ENCODE measurements at regions not wholly inside any gene's neighbourhood (a gene's known extent, or its start where the extent isn't known, plus 50 kb on each side); places are given as distances from the start of the nearest gene placed in this dataset.

GRCh38 chr3:69435274-69436265, 49.7 kb upstream of the FRMD4B start:
- Histone ChIP-seq H3K9me3 (replicated peaks; ENCODE audit: control insufficient read depth, insufficient read depth, low read length) (no peaks in the 10 kb centered on the region), H3K4me2 (ENCODE audit: insufficient read depth, low read length) (no peak overlapping the region), H3K9ac (replicated peaks; ENCODE audit: extremely low read depth, insufficient read depth, low read length) (no peak overlapping the region), H3K4me1 (ENCODE audit: control insufficient read depth, extremely low read depth, insufficient read depth, low read length) (no peaks in the 10 kb centered on the region), H3K9me1 (replicated peaks; ENCODE audit: control insufficient read depth, extremely low read depth, insufficient read depth, low read length) (no peaks in the 10 kb centered on the region), H3K36me3 (ENCODE audit: control insufficient read depth in 2 of 2, extremely low read depth in 1 of 2, insufficient read depth in 2 of 2, low read length in 2 of 2) (no peaks in the 10 kb centered on the region), H3K4me3 (replicated peaks in 1 of 3; ENCODE audit: insufficient read depth in 1 of 3, low read depth in 1 of 3, low read length in 3 of 3) (no peak overlapping the region), H3K27ac (ENCODE audit: insufficient read depth, low read depth, low read length) (no peak overlapping the region), H4K20me1 (replicated peaks; ENCODE audit: control insufficient read depth, extremely low read depth, insufficient read depth, low read length) (no peaks in the 10 kb centered on the region), H3K79me2 (ENCODE audit: control insufficient read depth, insufficient read depth, low read length) (no peaks in the 10 kb centered on the region), H3K27me3 (ENCODE audit: control insufficient read depth in 2 of 2, insufficient read depth in 2 of 2, low read length in 2 of 2) (no peaks in the 10 kb centered on the region), H2AFZ (ENCODE audit: low read depth, low read length) (no peak overlapping the region)
- no peak for TF ChIP-seq MYC (IDR thresholded peaks at IDR 0.05; ENCODE audit: low read depth, low read length)
- TF ChIP-seq FOS (IDR thresholded peaks at IDR 0.05; ENCODE audit: borderline replicate concordance, insufficient read depth, low read length), result no peak
- TF ChIP-seq GATA2 (IDR thresholded peaks at IDR 0.05; ENCODE audit: insufficient read depth, insufficient read length, low read depth, low read length), result no peak
- no peak for TF ChIP-seq POLR2A (IDR thresholded peaks at IDR 0.05; ENCODE audit: low read depth, low read length)
- TF ChIP-seq CTCF (IDR thresholded peaks at IDR 0.05; ENCODE audit: extremely low read depth in 1 of 2, insufficient read depth in 1 of 2, low read depth in 1 of 2, low read length in 2 of 2), result no peak
- TF ChIP-seq JUN (IDR thresholded peaks at IDR 0.05; ENCODE audit: borderline replicate concordance, insufficient read depth, insufficient read length, low read depth), result no peak
- TF ChIP-seq MAX (IDR thresholded peaks at IDR 0.05; ENCODE audit: insufficient read depth, insufficient read length), result no peak
- TF ChIP-seq POLR2AphosphoS5 (IDR thresholded peaks at IDR 0.05; ENCODE audit: insufficient read depth, low read depth, low read length), result no peak
- no peak for TF ChIP-seq EZH2 (IDR thresholded peaks at IDR 0.05; ENCODE audit: borderline replicate concordance, low read depth, low read length, severe bottlenecking)
- dilution Hi-C loops (cut with MboI; ENCODE audit: extremely low pct_ligation_motif_present, low sequenced_read_pairs) (no loop called here), intact Hi-C loops (cut with micrococcal nuclease) (no loop called here)
- no TSS peak for BruUV-seq (replicated peaks)
- DNase-seq (ENCODE audit: low read depth, low spot score) (no peak), FAIRE-seq (no peak)
- POLR2A ChIA-PET, result no interaction called here
- CTCF ChIA-PET, result no interaction called here

All from endothelial cell of umbilical vein (primary cell).